Fibroblast of lung (primary cell): ENCODE measurements at regions not wholly inside any gene's neighbourhood (a gene's known extent, or its start where the extent isn't known, plus 50 kb on each side); places are given as distances from the start of the nearest gene placed in this dataset.

Experiments used
- DNase-seq, 2 donors: peaks; one replicate each; pipeline versions ENCODE4 v3.0.0 to v3.0.0-alpha.2; 2010; ENCODE audit warnings: low read depth in 2 of 2
- H2AFZ ChIP-seq: 2 replicates; pipeline ENCODE4 v1.5.1; 2012; ENCODE audit warnings: low read length, control low read depth, inconsistent platforms
- H3K27ac ChIP-seq: 2 replicates; pipeline ENCODE4 v1.5.1; 2011; ENCODE audit warnings: low read length, control low read depth; ENCODE audit not compliant: insufficient read depth
- H3K27me3 ChIP-seq: 2 replicates; pipeline ENCODE4 v1.5.1; 2011; ENCODE audit warnings: mild to moderate bottlenecking, low read length; ENCODE audit not compliant: control insufficient read depth, insufficient read depth
- H3K36me3 ChIP-seq: 2 replicates; pipeline ENCODE4 v1.5.1; 2011; ENCODE audit warnings: low read length; ENCODE audit not compliant: control insufficient read depth, insufficient read depth
- H3K4me1 ChIP-seq: 2 replicates; pipeline ENCODE4 v1.5.1; 2011; ENCODE audit warnings: low read length; ENCODE audit not compliant: control insufficient read depth, insufficient read depth; ENCODE audit errors: extremely low read depth
- H3K4me2 ChIP-seq: 2 replicates; pipeline ENCODE4 v1.5.1; 2011; ENCODE audit warnings: low read length, control low read depth; ENCODE audit not compliant: insufficient read depth; ENCODE audit errors: extremely low read depth
- H3K4me3 ChIP-seq, 4 experiments: fragments of 200-600 bp in 1 of 4; sonication (generic) in 1 of 4; replicated peaks in 1 of 4; 2 replicates each; pipeline ENCODE4 v1.5.1; 2011 to 2016; ENCODE audit warnings: low read length in 4 of 4, low read depth in 3 of 4, mild to moderate bottlenecking in 3 of 4, control low read depth in 2 of 4, inconsistent platforms in 1 of 4, mixed read lengths in 1 of 4; ENCODE audit not compliant: insufficient read depth in 1 of 4; ENCODE audit errors: control extremely low read depth in 1 of 4
- H3K79me2 ChIP-seq: 2 replicates; pipeline ENCODE4 v1.5.1; 2012; ENCODE audit warnings: mild to moderate bottlenecking, low read length, inconsistent platforms; ENCODE audit not compliant: control insufficient read depth, insufficient read depth
- H3K9ac ChIP-seq: 2 replicates; pipeline ENCODE4 v1.5.1; 2011; ENCODE audit warnings: mild to moderate bottlenecking, low read length, control low read depth; ENCODE audit not compliant: insufficient read depth
- H3K9me3 ChIP-seq: 2 replicates; pipeline ENCODE4 v1.5.1; 2012; ENCODE audit warnings: low read depth, low read length; ENCODE audit not compliant: control insufficient read depth, insufficient read depth
- H4K20me1 ChIP-seq: 2 replicates; pipeline ENCODE4 v1.5.1; 2011; ENCODE audit warnings: low read length; ENCODE audit not compliant: control insufficient read depth, insufficient read depth; ENCODE audit errors: extremely low read depth
- CTCF ChIP-seq, 2 donors: IDR thresholded peaks in 1 of 2; conservative IDR thresholded peaks in 1 of 2; 1 replicate in 1 of 2; 2 replicates in 1 of 2; pipeline ENCODE4 v1.5.1; 2011 to 2012; ENCODE audit warnings: low read length in 2 of 2, control low read depth in 1 of 2, inconsistent platforms in 1 of 2, low read depth in 1 of 2, mild to moderate bottlenecking in 1 of 2
- EZH2 ChIP-seq: IDR thresholded peaks from 2 replicates; pipeline ENCODE4 v1.5.1; 2012; ENCODE audit warnings: low read length, control low read depth, mild to moderate bottlenecking; ENCODE audit errors: missing control alignments

DNA sequence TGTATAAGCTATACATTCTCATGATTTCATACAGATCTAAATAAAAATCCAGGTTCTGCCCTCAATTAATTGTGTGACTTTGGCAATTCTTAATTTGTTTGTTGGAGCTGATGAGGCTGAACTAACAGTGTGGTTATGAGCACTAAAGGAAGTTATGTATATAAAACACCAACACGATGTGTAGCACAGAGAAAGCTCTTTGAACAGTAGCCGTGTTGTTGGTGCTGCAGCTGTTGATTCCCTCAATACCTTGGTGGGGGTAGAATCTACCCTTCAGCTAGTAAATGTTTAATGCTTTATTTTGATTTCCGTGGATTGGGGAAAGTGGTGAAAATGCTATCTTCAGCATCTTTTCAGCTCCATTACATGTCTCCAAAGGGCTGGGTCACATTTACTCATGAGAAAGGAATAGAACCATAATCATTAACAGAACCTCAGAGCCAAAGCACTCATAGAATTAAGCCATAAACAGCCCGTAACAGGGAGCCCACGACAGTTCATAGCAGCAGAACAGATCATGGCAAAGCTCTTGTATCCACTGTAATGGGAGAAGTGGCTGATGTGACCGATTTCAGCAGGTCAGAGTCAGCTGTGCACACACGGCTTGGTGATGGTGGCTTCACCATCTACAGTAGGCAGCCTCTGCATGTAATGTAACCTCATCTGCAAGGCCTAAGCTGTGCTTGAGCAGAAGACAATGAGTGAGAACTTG is 332.7 kb downstream of the DIRAS2 start:
- H3K79me2 ChIP-seq, result no peaks in the 10 kb centered on the region
- H3K4me3 ChIP-seq, result no peak overlapping the region
- no peaks in the 10 kb centered on the region for H3K9me3 ChIP-seq
- no peaks in the 10 kb centered on the region for H3K36me3 ChIP-seq
- H3K4me1 ChIP-seq, result no peaks in the 10 kb centered on the region
- DNase-seq, result no peak
- H3K27me3 ChIP-seq, result no peaks in the 10 kb centered on the region
- H3K4me2 ChIP-seq, result no peak overlapping the region
- H4K20me1 ChIP-seq, result no peaks in the 10 kb centered on the region
- TF ChIP-seq EZH2, result no peak
- TF ChIP-seq CTCF (conservative IDR thresholded peaks at IDR 0.05 in 1 of 2, IDR thresholded peaks at IDR 0.05 in 1 of 2; ENCODE audit: low read depth in 1 of 2, low read length in 2 of 2), result no peak
- H3K9ac ChIP-seq, result no peak overlapping the region
- no peak overlapping the region for H3K27ac ChIP-seq
- H2AFZ ChIP-seq, result no peak overlapping the region

- Histone ChIP-seq H2AFZ (no peak overlapping the region), H3K36me3 (no peaks in the 10 kb centered on the region), H3K79me2 (no peaks in the 10 kb centered on the region), H3K4me3 (no peak overlapping the region), H3K27ac (no peak overlapping the region), H3K4me1 (no peaks in the 10 kb centered on the region), H3K4me2 (no peak overlapping the region), H3K9me3 (no peaks in the 10 kb centered on the region), H3K9ac (no peak overlapping the region), H4K20me1 (no peaks in the 10 kb centered on the region), H3K27me3 (no peaks in the 10 kb centered on the region)
- TF ChIP-seq CTCF (conservative IDR thresholded peaks at IDR 0.05 in 1 of 2, IDR thresholded peaks at IDR 0.05 in 1 of 2; ENCODE audit: low read depth in 1 of 2, low read length in 2 of 2), result no peak
- no peak for TF ChIP-seq EZH2
- DNase-seq, result no peak
Observed at GRCh38 chr9:90310521-90310876, 332.1 kb downstream of the DIRAS2 start.

DNA sequence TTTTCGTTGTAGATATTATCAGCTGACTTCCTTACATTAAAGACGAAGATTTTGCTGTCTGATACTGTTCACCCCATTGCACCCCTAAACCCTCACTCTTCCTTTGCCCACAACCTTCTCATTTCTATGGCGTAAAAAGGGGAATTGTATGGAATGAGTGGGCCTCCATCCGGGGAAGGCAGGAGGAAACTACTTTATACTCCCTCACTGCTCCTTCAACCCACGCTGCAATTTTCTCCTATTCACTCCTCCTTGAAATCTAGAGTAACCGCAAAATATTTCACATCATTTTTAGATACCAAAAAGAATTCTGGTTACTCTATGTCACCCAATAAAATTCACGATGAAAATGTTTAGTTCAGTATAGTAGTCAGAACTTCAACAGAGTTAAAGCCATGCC is 330.8 kb downstream of the DIRAS2 start:
- no peak overlapping the region for H3K9ac ChIP-seq
- H3K4me2 ChIP-seq, result no peak overlapping the region
- H3K27me3 ChIP-seq, result no peaks in the 10 kb centered on the region
- TF ChIP-seq CTCF (conservative IDR thresholded peaks at IDR 0.05 in 1 of 2, IDR thresholded peaks at IDR 0.05 in 1 of 2; ENCODE audit: low read depth in 1 of 2, low read length in 2 of 2), result no peak
- TF ChIP-seq EZH2, result no peak
- H3K4me1 ChIP-seq, result no peaks in the 10 kb centered on the region
- no peak overlapping the region for H2AFZ ChIP-seq
- no peaks in the 10 kb centered on the region for H3K79me2 ChIP-seq
- no peak overlapping the region for H3K4me3 ChIP-seq
- no peaks in the 10 kb centered on the region for H3K9me3 ChIP-seq
- H3K36me3 ChIP-seq, result no peaks in the 10 kb centered on the region
- H3K27ac ChIP-seq, result no peak overlapping the region
- no peaks in the 10 kb centered on the region for H4K20me1 ChIP-seq
- DNase-seq, result no peak
